NB4 (cell line): ENCODE measurements at regions not wholly inside any gene's neighbourhood (a gene's known extent, or its start where the extent isn't known, plus 50 kb on each side); places are given as distances from the start of the nearest gene placed in this dataset.

ENCODE experiments used
- CTCF ChIP-seq: IDR thresholded peaks from one replicate; pipeline ENCODE4 v1.5.1; 2012; ENCODE audit warnings: low read depth, low read length
- POLR2A ChIP-seq: IDR thresholded peaks from 2 replicates; pipeline ENCODE4 v1.6.1; 2011; ENCODE audit warnings: mild to moderate bottlenecking; ENCODE audit not compliant: insufficient read length; ENCODE audit errors: extremely low read depth

GRCh38 chr15:96035091-96035490, 295.4 kb upstream of the NR2F2 start:
- TF ChIP-seq POLR2A (no peak), CTCF (no peak)
